ENCODE measurements at regions not wholly inside any gene's neighbourhood (a gene's known extent, or its start where the extent isn't known, plus 50 kb on each side); places are given as distances from the start of the nearest gene placed in this dataset.

- TF ChIP-seq CTCF (IDR thresholded peaks at IDR 0.05) (no peak), POLR2A (IDR thresholded peaks at IDR 0.05) (no peak), EP300 (IDR thresholded peaks at IDR 0.05) (no peak)
Measured at GRCh38 chr6:150670311-150670710, 70.6 kb downstream of the PLEKHG1 start.
